NT2/D1 (cell line): ENCODE measurements at regions not wholly inside any gene's neighbourhood (a gene's known extent, or its start where the extent isn't known, plus 50 kb on each side); places are given as distances from the start of the nearest gene placed in this dataset.

Source experiments
- SUZ12 ChIP-seq: IDR thresholded peaks from 2 replicates; pipeline ENCODE4 v1.6.1; 2011; ENCODE audit not compliant: insufficient read length, insufficient read depth; ENCODE audit errors: extremely low read depth
- YY1 ChIP-seq: IDR thresholded peaks from 2 replicates; pipeline ENCODE4 v1.6.1; 2011; ENCODE audit not compliant: insufficient read length, insufficient read depth
- ZNF274 ChIP-seq: IDR thresholded peaks from 2 replicates; pipeline ENCODE4 v1.6.1; 2011; ENCODE audit warnings: mild to moderate bottlenecking, low read depth, low read length

DNA sequence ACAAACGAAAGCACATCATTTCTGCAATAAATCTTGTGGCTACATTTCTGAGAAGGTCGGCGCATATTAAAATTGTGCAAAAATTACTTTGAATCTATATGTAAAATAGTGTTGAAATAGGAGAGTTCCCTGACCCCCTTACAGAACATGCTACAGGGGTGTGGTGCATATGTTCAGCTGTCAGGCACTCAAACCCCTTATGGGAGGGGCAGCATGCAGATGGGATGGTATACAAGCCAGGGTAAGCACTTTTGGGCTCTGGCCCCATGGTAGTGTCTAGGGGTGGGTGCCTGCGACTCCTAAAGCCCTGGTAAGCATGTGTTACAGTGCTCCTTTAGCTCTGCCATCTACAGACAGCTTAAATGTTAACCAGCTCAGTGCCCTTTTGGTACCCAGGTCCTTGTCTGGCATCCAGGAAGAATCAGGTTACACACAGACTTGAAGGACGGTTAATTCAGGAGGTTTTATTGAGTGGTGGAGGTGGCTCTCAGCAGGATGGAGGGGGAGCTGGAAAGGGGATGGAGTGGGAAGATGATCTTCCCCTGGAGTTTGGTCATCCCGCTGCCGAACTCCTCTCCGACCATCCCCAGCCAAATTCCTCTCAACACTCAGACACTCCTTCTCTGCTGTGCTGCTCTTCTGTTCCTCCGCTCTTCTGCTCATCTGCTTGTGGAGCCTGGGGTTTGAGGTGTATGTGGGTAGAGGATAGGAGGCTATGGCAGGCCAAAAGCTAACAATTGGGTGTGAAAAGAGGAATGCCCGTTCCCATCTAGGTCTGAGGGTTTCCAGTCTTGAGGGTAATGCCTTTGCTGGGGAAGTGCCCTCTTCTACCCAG is 84.6 kb upstream of the RASEF start:
- no peak for TF ChIP-seq SUZ12
- TF ChIP-seq YY1: no peak
- no peak for TF ChIP-seq ZNF274
